Right ventricle myocardium superior (tissue), 1 donor: ENCODE measurements at regions not wholly inside any gene's neighbourhood (a gene's known extent, or its start where the extent isn't known, plus 50 kb on each side); places are given as distances from the start of the nearest gene placed in this dataset.
"Not testable (repeated sequence)": the region's sequence is repeated elsewhere in the genome, so short reads cannot be mapped to it uniquely, and the experiment has no call there.

Source experiments
- ATAC-seq: fragments of 200-7000 bp; cut with Tn5 transposase; one replicate; pipeline ENCODE4 v1.9.1; 2020; ENCODE audit warnings: mild to moderate bottlenecking; ENCODE audit not compliant: poor library complexity
- DNase-seq: peaks from one replicate; pipeline ENCODE4 v3.0.0-alpha.2; 2020
- intact Hi-C: fragments of 100-400 bp; cut with DNase I; formaldehyde crosslinking; loops from one replicate; pipeline ENCODE4 v1.11.2; 2022
- donor health status: DM: no; HTN: yes; CAD: no; lungs with severe emphysema.

GRCh38 chr13:73658639-73659038, 475.6 kb downstream of the KLF12 start:
- DNase-seq = no peak
- intact Hi-C loops = no loop called here
- ATAC-seq = no peak

GRCh38 chr13:73657821-73658540, 476.2 kb downstream of the KLF12 start:
- peak; percentile 80 for DNase-seq
- ATAC-seq = peak; percentile 90
- intact Hi-C loops = no loop called here

- DNase-seq (no peak), ATAC-seq (no peak)
- intact Hi-C loops = no loop called here
Observed at GRCh38 chr13:73656863-73657262, 477.3 kb downstream of the KLF12 start.

- DNase-seq (no peak), ATAC-seq (no peak)
- intact Hi-C loops = no loop called here
Observed at GRCh38 chr13:73653688-73654087, 480.5 kb downstream of the KLF12 start.

GRCh38 chr13:73647417-73647816, 486.8 kb downstream of the KLF12 start:
- ATAC-seq (no peak), DNase-seq (no peak)
- intact Hi-C loops = no loop called here

- intact Hi-C loops, ATAC-seq, DNase-seq: not testable (repeated sequence)
Observed at GRCh38 chr13:73640476-73641179, 493.6 kb downstream of the KLF12 start.

GRCh38 chr13:73635166-73635787, 498.9 kb downstream of the KLF12 start:
- ATAC-seq (no peak), DNase-seq (no peak)
- intact Hi-C loops = no loop called here

GRCh38 chr13:73633817-73634460, 500.3 kb downstream of the KLF12 start:
- no peak for DNase-seq
- no peak for ATAC-seq
- intact Hi-C loops = no loop called here

GRCh38 chr13:73631411-73631810, 502.8 kb downstream of the KLF12 start:
- intact Hi-C loops = no loop called here
- DNase-seq (no peak), ATAC-seq (no peak)

GRCh38 chr13:73625562-73626339, 508.5 kb downstream of the KLF12 start:
- ATAC-seq = no peak
- DNase-seq = no peak
- intact Hi-C loops = no loop called here

GRCh38 chr13:73623281-73623680, 510.9 kb downstream of the KLF12 start:
- intact Hi-C loops = no loop called here
- ATAC-seq (no peak), DNase-seq (no peak)

- DNase-seq (no peak), ATAC-seq (no peak)
- intact Hi-C loops = no loop called here
Observed at GRCh38 chr13:73622381-73622780, 511.8 kb downstream of the KLF12 start.

GRCh38 chr13:73618275-73618865, 515.8 kb downstream of the KLF12 start:
- ATAC-seq = no peak
- intact Hi-C loops = no loop called here
- DNase-seq = no peak

- DNase-seq = no peak
- no peak for ATAC-seq
- intact Hi-C loops = no loop called here
Observed at GRCh38 chr13:73616861-73617260, 517.3 kb downstream of the KLF12 start.

GRCh38 chr13:73610799-73611592, 523.2 kb downstream of the KLF12 start:
- DNase-seq = no peak
- ATAC-seq = no peak
- intact Hi-C loops = no loop called here

- ATAC-seq (no peak), DNase-seq (no peak)
- intact Hi-C loops = no loop called here
Observed at GRCh38 chr13:73608711-73609485, 525.3 kb downstream of the KLF12 start.

- DNase-seq (no peak), ATAC-seq (no peak)
- intact Hi-C loops = no loop called here
Observed at GRCh38 chr13:73608157-73608516, 526.1 kb downstream of the KLF12 start.
